HEK293 (cell line): ENCODE measurements at regions not wholly inside any gene's neighbourhood (a gene's known extent, or its start where the extent isn't known, plus 50 kb on each side); places are given as distances from the start of the nearest gene placed in this dataset.

Experiments
- FEZF1 ChIP-seq: fragments of 450-650 bp; formaldehyde crosslinking; IDR thresholded peaks from 2 replicates; pipeline ENCODE4 v1.5.1; 2016; ENCODE audit warnings: missing biosample characterization, missing genetic modification characterization
- HOXA7 ChIP-seq: sonication (generic); formaldehyde crosslinking; IDR thresholded peaks from 2 replicates; pipeline ENCODE4 v1.8.1; 2022; ENCODE audit warnings: missing genetic modification reagents, borderline replicate concordance
- HOXC10 ChIP-seq: sonication (generic); formaldehyde crosslinking; IDR thresholded peaks from 2 replicates; pipeline ENCODE4 v1.8.1; 2023; ENCODE audit warnings: mild to moderate bottlenecking, missing genetic modification reagents
- KLF10 ChIP-seq: fragments of 450-650 bp; IDR thresholded peaks from 2 replicates; pipeline ENCODE4 v1.5.1; 2018; ENCODE audit warnings: missing biosample characterization, mild to moderate bottlenecking, missing genetic modification characterization
- KLF8 ChIP-seq: fragments of 450-650 bp; formaldehyde crosslinking; IDR thresholded peaks from 2 replicates; pipeline ENCODE4 v1.5.1; 2016; ENCODE audit warnings: missing biosample characterization, missing genetic modification characterization
- PRDM1 ChIP-seq: fragments of 450-650 bp; formaldehyde crosslinking; IDR thresholded peaks from 2 replicates; pipeline ENCODE4; 2016; ENCODE audit warnings: missing biosample characterization, missing genetic modification characterization
- SCRT1 ChIP-seq: fragments of 450-650 bp; formaldehyde crosslinking; IDR thresholded peaks from 2 replicates; pipeline ENCODE4 v1.5.1; 2016; ENCODE audit warnings: missing biosample characterization, missing genetic modification characterization, borderline replicate concordance
- TRIM28 ChIP-seq: IDR thresholded peaks from 2 replicates; pipeline ENCODE4 v1.6.1; 2011; ENCODE audit warnings: low read length, control low read depth, borderline replicate concordance
- ZNF114 ChIP-seq: fragments of 450-650 bp; formaldehyde crosslinking; IDR thresholded peaks from 2 replicates; pipeline ENCODE4 v1.5.0; 2017; ENCODE audit warnings: missing biosample characterization, missing genetic modification characterization
- ZNF23 ChIP-seq: fragments of 450-650 bp; formaldehyde crosslinking; IDR thresholded peaks from 2 replicates; pipeline ENCODE4 v1.5.1; 2016; ENCODE audit warnings: missing biosample characterization, missing genetic modification characterization, borderline replicate concordance
- ZNF239 ChIP-seq: fragments of 450-650 bp; formaldehyde crosslinking; IDR thresholded peaks from 2 replicates; pipeline ENCODE4 v1.5.1; 2016; ENCODE audit warnings: missing biosample characterization, missing genetic modification characterization
- ZNF311 ChIP-seq: fragments of 450-650 bp; formaldehyde crosslinking; IDR thresholded peaks from 2 replicates; pipeline ENCODE4 v1.5.1; 2017; ENCODE audit warnings: missing biosample characterization, missing genetic modification characterization, borderline replicate concordance
- ZNF335 ChIP-seq: fragments of 450-650 bp; formaldehyde crosslinking; conservative IDR thresholded peaks from 2 replicates; pipeline ENCODE4 v1.5.1; 2016; ENCODE audit warnings: missing biosample characterization, missing genetic modification characterization
- ZNF404 ChIP-seq: fragments of 450-650 bp; formaldehyde crosslinking; IDR thresholded peaks from 2 replicates; pipeline ENCODE4 v1.5.1; 2017; ENCODE audit warnings: missing biosample characterization, missing genetic modification characterization
- ZNF514 ChIP-seq: fragments of 450-650 bp; formaldehyde crosslinking; IDR thresholded peaks from 2 replicates; pipeline ENCODE4 v1.5.1; 2016; ENCODE audit warnings: missing biosample characterization, missing genetic modification characterization
- ZNF521 ChIP-seq: fragments of 450-650 bp; formaldehyde crosslinking; IDR thresholded peaks from 2 replicates; pipeline ENCODE4 v1.5.1; 2017; ENCODE audit warnings: missing biosample characterization, mild to moderate bottlenecking, missing genetic modification characterization
- ZNF544 ChIP-seq: fragments of 450-650 bp; formaldehyde crosslinking; IDR thresholded peaks from 2 replicates; pipeline ENCODE4 v1.5.0; 2017; ENCODE audit warnings: missing biosample characterization, missing genetic modification characterization
- ZNF596 ChIP-seq: fragments of 450-650 bp; IDR thresholded peaks from 2 replicates; pipeline ENCODE4 v1.5.0; 2018; ENCODE audit warnings: missing biosample characterization, mild to moderate bottlenecking, missing genetic modification characterization, moderate library complexity
- ZNF610 ChIP-seq: fragments of 450-650 bp; formaldehyde crosslinking; IDR thresholded peaks from 2 replicates; pipeline ENCODE4 v1.5.1; 2016; ENCODE audit warnings: missing biosample characterization, missing genetic modification characterization, borderline replicate concordance
- ZNF664 ChIP-seq: fragments of 450-650 bp; formaldehyde crosslinking; IDR thresholded peaks from 2 replicates; pipeline ENCODE4 v1.5.1; 2016; ENCODE audit warnings: missing biosample characterization, missing genetic modification characterization
- ZNF777 ChIP-seq: fragments of 450-650 bp; formaldehyde crosslinking; IDR thresholded peaks from 2 replicates; pipeline ENCODE4 v1.5.1; 2017; ENCODE audit warnings: missing biosample characterization, missing genetic modification characterization, borderline replicate concordance
- ZNF785 ChIP-seq: fragments of 450-650 bp; formaldehyde crosslinking; IDR thresholded peaks from 2 replicates; pipeline ENCODE4 v1.5.1; 2016; ENCODE audit warnings: missing biosample characterization, missing genetic modification characterization
- ZNF843 ChIP-seq: fragments of 450-650 bp; formaldehyde crosslinking; IDR thresholded peaks from 2 replicates; pipeline ENCODE4 v1.5.1; 2016; ENCODE audit warnings: missing biosample characterization, missing genetic modification characterization
- ZSCAN16 ChIP-seq: fragments of 450-650 bp; formaldehyde crosslinking; IDR thresholded peaks from 2 replicates; pipeline ENCODE4 v1.5.1; 2016; ENCODE audit warnings: missing biosample characterization, missing genetic modification characterization
- ZXDB ChIP-seq: fragments of 450-650 bp; formaldehyde crosslinking; IDR thresholded peaks from 2 replicates; pipeline ENCODE4 v1.5.1; 2016; ENCODE audit warnings: missing biosample characterization, missing genetic modification characterization
- TF ChIP-seq, protein P1 (sequence below): fragments of 450-650 bp; formaldehyde crosslinking; conservative IDR thresholded peaks from 2 replicates; pipeline ENCODE4 v1.5.1; 2016; ENCODE audit warnings: low read depth, missing biosample characterization, missing genetic modification characterization
- TF ChIP-seq, protein P2 (sequence below): fragments of 450-650 bp; formaldehyde crosslinking; IDR thresholded peaks from 2 replicates; pipeline ENCODE4 v1.5.1; 2016; ENCODE audit warnings: missing biosample characterization, missing genetic modification characterization
- TF ChIP-seq, protein P3 (sequence below): fragments of 450-650 bp; formaldehyde crosslinking; IDR thresholded peaks from 2 replicates; pipeline ENCODE4 v1.5.1; 2016; ENCODE audit warnings: missing biosample characterization, missing genetic modification characterization
- TF ChIP-seq, protein P4 (sequence below): fragments of 450-650 bp; formaldehyde crosslinking; IDR thresholded peaks from 2 replicates; pipeline ENCODE4 v1.5.1; 2016; ENCODE audit warnings: missing biosample characterization, missing genetic modification characterization
- TF ChIP-seq, protein P5 (sequence below): fragments of 450-650 bp; formaldehyde crosslinking; IDR thresholded peaks from 2 replicates; pipeline ENCODE4 v1.5.1; 2017; ENCODE audit warnings: missing biosample characterization, missing genetic modification characterization

DNA sequence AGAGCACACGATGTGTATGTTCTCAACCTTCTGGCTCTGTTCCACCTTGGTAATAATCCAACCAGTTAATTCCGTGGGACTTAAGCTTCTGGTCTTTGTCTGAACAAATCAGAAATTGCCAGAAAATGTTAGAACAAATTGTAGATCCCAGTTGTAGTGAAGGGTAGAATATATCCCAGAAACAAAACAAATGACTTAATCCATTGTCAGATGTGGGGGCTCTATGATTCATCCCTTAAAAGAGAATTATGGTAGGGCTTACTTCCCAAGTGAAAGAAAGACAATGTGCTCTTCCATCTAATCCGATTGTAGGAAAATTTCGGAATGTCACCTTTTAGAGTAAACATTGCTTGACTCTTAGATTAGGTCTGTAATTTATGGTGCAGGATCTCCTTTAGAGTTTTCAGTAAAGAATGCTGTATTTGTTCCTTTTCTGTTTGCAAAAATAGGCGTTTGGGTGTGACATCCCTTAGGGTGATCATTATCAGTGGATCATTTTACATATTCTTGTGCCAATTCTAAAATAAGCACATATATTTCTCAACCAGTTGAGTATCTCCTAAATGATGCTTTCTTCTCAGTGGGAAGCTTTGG, 234.5 kb upstream of the ZNF217 start (continued):
- TF ChIP-seq ZNF596 (tag by site-specific recombination) (no peak), ZNF23 (tag by site-specific recombination) (no peak), HOXA7 (CRISPR knock-in tag) (no peak), ZNF514 (tag by site-specific recombination) (no peak), ZNF544 (tag by site-specific recombination) (no peak), ZNF114 (tag by site-specific recombination) (no peak), ZNF664 (no peak), ZNF843 (tag by site-specific recombination) (peak; percentile 89), ZNF610 (tag by site-specific recombination) (no peak), TRIM28 (peak; percentile 67; the same call in 1 of the 2 replicates), PRDM1 (no peak), ZNF311 (tag by site-specific recombination) (no peak), ZNF335 (tag by site-specific recombination) (peak; percentile 75), ZNF785 (no peak), HOXC10 (CRISPR knock-in tag) (no peak), SCRT1 (no peak; the same call in 1 of the 2 replicates), FEZF1 (tag by site-specific recombination) (peak; percentile 58; the same call in 1 of the 2 replicates), ZSCAN16 (tag by site-specific recombination) (0 out of 2 replicates have a peak, but pooled peaks have one; percentile 24), ZXDB (tag by site-specific recombination) (peak; percentile 85), KLF8 (peak; percentile 95), ZNF521 (tag by site-specific recombination) (no peak), KLF10 (peak; percentile 81), ZNF239 (tag by site-specific recombination) (no peak), ZNF404 (tag by site-specific recombination) (no peak), ZNF777 (tag by site-specific recombination) (no peak)
- TF ChIP-seq, protein P1, sequence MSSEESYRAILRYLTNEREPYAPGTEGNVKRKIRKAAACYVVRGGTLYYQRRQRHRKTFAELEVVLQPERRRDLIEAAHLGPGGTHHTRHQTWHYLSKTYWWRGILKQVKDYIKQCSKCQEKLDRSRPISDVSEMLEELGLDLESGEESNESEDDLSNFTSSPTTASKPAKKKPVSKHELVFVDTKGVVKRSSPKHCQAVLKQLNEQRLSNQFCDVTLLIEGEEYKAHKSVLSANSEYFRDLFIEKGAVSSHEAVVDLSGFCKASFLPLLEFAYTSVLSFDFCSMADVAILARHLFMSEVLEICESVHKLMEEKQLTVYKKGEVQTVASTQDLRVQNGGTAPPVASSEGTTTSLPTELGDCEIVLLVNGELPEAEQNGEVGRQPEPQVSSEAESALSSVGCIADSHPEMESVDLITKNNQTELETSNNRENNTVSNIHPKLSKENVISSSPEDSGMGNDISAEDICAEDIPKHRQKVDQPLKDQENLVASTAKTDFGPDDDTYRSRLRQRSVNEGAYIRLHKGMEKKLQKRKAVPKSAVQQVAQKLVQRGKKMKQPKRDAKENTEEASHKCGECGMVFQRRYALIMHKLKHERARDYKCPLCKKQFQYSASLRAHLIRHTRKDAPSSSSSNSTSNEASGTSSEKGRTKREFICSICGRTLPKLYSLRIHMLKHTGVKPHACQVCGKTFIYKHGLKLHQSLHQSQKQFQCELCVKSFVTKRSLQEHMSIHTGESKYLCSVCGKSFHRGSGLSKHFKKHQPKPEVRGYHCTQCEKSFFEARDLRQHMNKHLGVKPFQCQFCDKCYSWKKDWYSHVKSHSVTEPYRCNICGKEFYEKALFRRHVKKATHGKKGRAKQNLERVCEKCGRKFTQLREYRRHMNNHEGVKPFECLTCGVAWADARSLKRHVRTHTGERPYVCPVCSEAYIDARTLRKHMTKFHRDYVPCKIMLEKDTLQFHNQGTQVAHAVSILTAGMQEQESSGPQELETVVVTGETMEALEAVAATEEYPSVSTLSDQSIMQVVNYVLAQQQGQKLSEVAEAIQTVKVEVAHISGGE (tag by site-specific recombination) = no peak
- TF ChIP-seq, protein P2, sequence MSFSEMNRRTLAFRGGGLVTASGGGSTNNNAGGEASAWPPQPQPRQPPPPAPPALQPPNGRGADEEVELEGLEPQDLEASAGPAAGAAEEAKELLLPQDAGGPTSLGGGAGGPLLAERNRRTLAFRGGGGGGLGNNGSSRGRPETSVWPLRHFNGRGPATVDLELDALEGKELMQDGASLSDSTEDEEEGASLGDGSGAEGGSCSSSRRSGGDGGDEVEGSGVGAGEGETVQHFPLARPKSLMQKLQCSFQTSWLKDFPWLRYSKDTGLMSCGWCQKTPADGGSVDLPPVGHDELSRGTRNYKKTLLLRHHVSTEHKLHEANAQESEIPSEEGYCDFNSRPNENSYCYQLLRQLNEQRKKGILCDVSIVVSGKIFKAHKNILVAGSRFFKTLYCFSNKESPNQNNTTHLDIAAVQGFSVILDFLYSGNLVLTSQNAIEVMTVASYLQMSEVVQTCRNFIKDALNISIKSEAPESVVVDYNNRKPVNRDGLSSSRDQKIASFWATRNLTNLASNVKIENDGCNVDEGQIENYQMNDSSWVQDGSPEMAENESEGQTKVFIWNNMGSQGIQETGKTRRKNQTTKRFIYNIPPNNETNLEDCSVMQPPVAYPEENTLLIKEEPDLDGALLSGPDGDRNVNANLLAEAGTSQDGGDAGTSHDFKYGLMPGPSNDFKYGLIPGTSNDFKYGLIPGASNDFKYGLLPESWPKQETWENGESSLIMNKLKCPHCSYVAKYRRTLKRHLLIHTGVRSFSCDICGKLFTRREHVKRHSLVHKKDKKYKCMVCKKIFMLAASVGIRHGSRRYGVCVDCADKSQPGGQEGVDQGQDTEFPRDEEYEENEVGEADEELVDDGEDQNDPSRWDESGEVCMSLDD (tag by site-specific recombination) = 0 out of 2 replicates have a peak, but pooled peaks have one; percentile 17
- TF ChIP-seq, protein P3, sequence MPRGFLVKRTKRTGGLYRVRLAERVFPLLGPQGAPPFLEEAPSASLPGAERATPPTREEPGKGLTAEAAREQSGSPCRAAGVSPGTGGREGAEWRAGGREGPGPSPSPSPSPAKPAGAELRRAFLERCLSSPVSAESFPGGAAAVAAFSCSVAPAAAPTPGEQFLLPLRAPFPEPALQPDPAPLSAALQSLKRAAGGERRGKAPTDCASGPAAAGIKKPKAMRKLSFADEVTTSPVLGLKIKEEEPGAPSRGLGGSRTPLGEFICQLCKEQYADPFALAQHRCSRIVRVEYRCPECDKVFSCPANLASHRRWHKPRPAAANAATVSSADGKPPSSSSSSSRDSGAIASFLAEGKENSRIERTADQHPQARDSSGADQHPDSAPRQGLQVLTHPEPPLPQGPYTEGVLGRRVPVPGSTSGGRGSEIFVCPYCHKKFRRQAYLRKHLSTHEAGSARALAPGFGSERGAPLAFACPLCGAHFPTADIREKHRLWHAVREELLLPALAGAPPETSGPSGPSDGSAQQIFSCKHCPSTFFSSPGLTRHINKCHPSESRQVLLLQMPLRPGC (tag by site-specific recombination) = no peak; the same call in 1 of the 2 replicates
- TF ChIP-seq, protein P4, sequence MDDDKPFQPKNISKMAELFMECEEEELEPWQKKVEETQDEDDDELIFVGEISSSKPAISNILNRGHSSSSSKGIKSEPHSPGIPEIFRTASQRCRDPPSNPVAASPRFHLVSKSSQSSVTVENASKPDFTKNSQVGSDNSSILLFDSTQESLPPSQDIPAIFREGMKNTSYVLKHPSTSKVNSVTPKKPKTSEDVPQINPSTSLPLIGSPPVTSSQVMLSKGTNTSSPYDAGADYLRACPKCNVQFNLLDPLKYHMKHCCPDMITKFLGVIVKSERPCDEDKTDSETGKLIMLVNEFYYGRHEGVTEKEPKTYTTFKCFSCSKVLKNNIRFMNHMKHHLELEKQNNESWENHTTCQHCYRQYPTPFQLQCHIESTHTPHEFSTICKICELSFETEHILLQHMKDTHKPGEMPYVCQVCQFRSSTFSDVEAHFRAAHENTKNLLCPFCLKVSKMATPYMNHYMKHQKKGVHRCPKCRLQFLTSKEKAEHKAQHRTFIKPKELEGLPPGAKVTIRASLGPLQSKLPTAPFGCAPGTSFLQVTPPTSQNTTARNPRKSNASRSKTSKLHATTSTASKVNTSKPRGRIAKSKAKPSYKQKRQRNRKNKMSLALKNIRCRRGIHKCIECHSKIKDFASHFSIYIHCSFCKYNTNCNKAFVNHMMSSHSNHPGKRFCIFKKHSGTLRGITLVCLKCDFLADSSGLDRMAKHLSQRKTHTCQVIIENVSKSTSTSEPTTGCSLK (tag by site-specific recombination) = no peak
- TF ChIP-seq, protein P5, sequence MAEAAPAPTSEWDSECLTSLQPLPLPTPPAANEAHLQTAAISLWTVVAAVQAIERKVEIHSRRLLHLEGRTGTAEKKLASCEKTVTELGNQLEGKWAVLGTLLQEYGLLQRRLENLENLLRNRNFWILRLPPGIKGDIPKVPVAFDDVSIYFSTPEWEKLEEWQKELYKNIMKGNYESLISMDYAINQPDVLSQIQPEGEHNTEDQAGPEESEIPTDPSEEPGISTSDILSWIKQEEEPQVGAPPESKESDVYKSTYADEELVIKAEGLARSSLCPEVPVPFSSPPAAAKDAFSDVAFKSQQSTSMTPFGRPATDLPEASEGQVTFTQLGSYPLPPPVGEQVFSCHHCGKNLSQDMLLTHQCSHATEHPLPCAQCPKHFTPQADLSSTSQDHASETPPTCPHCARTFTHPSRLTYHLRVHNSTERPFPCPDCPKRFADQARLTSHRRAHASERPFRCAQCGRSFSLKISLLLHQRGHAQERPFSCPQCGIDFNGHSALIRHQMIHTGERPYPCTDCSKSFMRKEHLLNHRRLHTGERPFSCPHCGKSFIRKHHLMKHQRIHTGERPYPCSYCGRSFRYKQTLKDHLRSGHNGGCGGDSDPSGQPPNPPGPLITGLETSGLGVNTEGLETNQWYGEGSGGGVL (tag by site-specific recombination) = no peak; the same call in 1 of the 2 replicates
